Heart left ventricle (tissue), 16 donors: ENCODE measurements at regions not wholly inside any gene's neighbourhood (a gene's known extent, or its start where the extent isn't known, plus 50 kb on each side); places are given as distances from the start of the nearest gene placed in this dataset.

ENCODE experiments used
- ATAC-seq, 4 donors: fragments of 200-7000 bp; cut with Tn5 transposase; one replicate each; pipeline ENCODE4 v1.9.1; 2020 to 2022; ENCODE audit warnings: moderate library complexity in 4 of 4, mild to moderate bottlenecking in 3 of 4, moderate number of reproducible peaks in 1 of 4
- DNase-seq, 5 donors: peaks; one replicate each; pipeline ENCODE4 v3.0.0-alpha.2; 2020
- H3K27ac ChIP-seq, 12 donors: fragments of 200-600 bp; sonication (generic) in 4 of 12; one replicate each; pipeline versions ENCODE4 v1.5.0 to v1.8.0; 2016 to 2022; ENCODE audit warnings: mild to moderate bottlenecking in 2 of 12
- H3K27me3 ChIP-seq, 9 donors: fragments of 200-600 bp; sonication (generic) in 2 of 9; one replicate each; pipeline versions ENCODE4 v1.5.1 to v1.8.0; 2016 to 2022; ENCODE audit warnings: mild to moderate bottlenecking in 3 of 9
- H3K36me3 ChIP-seq, 9 donors: fragments of 200-600 bp; sonication (generic) in 2 of 9; one replicate each; pipeline versions ENCODE4 v1.5.0 to v1.8.0; 2018 to 2022; ENCODE audit warnings: mild to moderate bottlenecking in 2 of 9
- H3K4me1 ChIP-seq, 12 donors: fragments of 200-600 bp; sonication (generic) in 4 of 12; one replicate each; pipeline versions ENCODE4 v1.5.0 to v1.8.0; 2016 to 2022; ENCODE audit warnings: mild to moderate bottlenecking in 3 of 12
- H3K4me3 ChIP-seq, 12 donors: fragments of 200-600 bp; sonication (generic) in 4 of 12; one replicate each; pipeline versions ENCODE4 v1.5.0 to v1.8.0; 2017 to 2022; ENCODE audit warnings: mild to moderate bottlenecking in 9 of 12, moderate library complexity in 4 of 12
- H3K9me3 ChIP-seq, 12 donors: fragments of 200-600 bp; sonication (generic) in 4 of 12; one replicate each; pipeline versions ENCODE4 v1.5.0 to v1.8.0; 2016 to 2022; ENCODE audit warnings: mild to moderate bottlenecking in 1 of 12
- CTCF ChIP-seq, 12 donors: fragments of 200-600 bp; sonication (generic) in 4 of 12; IDR thresholded peaks; one replicate each; pipeline versions ENCODE4 v1.5.0 to v1.8.0; 2018 to 2022; ENCODE audit warnings: antibody characterized with exemption in 12 of 12, mild to moderate bottlenecking in 5 of 12
- POLR2A ChIP-seq, 2 donors: fragments of 450-650 bp; IDR thresholded peaks; one replicate each; pipeline ENCODE4 v1.6.1; 2017; ENCODE audit warnings: antibody characterized with exemption in 2 of 2, mild to moderate bottlenecking in 2 of 2, moderate library complexity in 2 of 2
- WGBS, 4 donors: extraction: QIAGEN DNeasy Blood & Tissue Kit in 2 of 4; methylation state at CpG; one replicate each; pipeline versions ENCODE4 v1.1.5 to v1.1.7; 2013 to 2018; 5-methylcytosine and 5-hydroxymethylcytosine counted together
- intact Hi-C, 10 donors: fragments of 100-400 bp; cut with DNase I; formaldehyde crosslinking; loops; one replicate each; pipeline versions ENCODE4 v1.11.1 to v1.14.2; 2022
- donor health status: ischemic (EF 13 %, LVEDD 7.1; RV severe dilation, severe dysfunction).
- donor health status: healthy with polysubstance abuse.
- donor health status: DM: no; HTN: yes; CAD: no.
- donor health status: DM: no; HTN: no; CAD: no.
- donor health status: ischemic (EF 25% LVEDD 6.9; RV normal size, moderate dysfunction).
- donor health status: ischemic (EF 25% LVEDD 5.7; RV mildly dilated, moderate dysfunction).
- donor health status: healthy.
- donor health status: DM: yes; HTN: yes; CAD: no.
- donor health status: ischemic (EF 35%, LVEDD 5.7; RV mildly dilated, moderate dysfunction).
- donor health status: nonischemic (EF 11% LVEDD 7.7; RV severe dilation, severe dysfunction).
- donor health status: DM: yes; HTN: yes; CAD: no.
- donor health status: PGD.
- donor health status: ischemic (EF 29% LVEDD 5.4; RV normal size, mild dysfunction).
- donor health status: nonischemic (EF 23%, LVEDD 6.1; RV moderate dilation, normal function).

GRCh38 chr3:68614087-68614486 lies 318.3 kb downstream of the TAFA4 start:
- Histone ChIP-seq H3K4me1 (no peaks in the 10 kb centered on the region), H3K27me3 (no peaks in the 10 kb centered on the region), H3K36me3 (no peaks in the 10 kb centered on the region), H3K27ac (no peak overlapping the region), H3K4me3 (no peak overlapping the region), H3K9me3 (peaks cover 0 to 12% (median under 1%) of the 10 kb centered on the region in 12 donors)
- TF ChIP-seq CTCF (IDR thresholded peaks at IDR 0.05) (no peak), POLR2A (IDR thresholded peaks at IDR 0.05) (no peak)
- ATAC-seq (no peak), DNase-seq (no peak)
- WGBS, 4 donors = 80 to 84% (median 82%) methylated on average over 6 of the region's 6 CpGs
- intact Hi-C loops = no loop called here

GRCh38 chr3:68571321-68571720 lies 361.0 kb downstream of the TAFA4 start:
- 79 to 100% (median 87%) methylated on average over 1 to 2 of the region's 2 CpGs for whole genome bisulfite sequencing, 4 donors

GRCh38 chr3:68560728-68561127 lies 371.6 kb downstream of the TAFA4 start:
- Histone ChIP-seq H3K4me1 (no peaks in the 10 kb centered on the region), H3K27ac (no peak overlapping the region), H3K36me3 (no peaks in the 10 kb centered on the region), H3K9me3 (no peaks in the 10 kb centered on the region), H3K27me3 (peaks cover 0 to 8% (median 0%) of the 10 kb centered on the region in 9 donors), H3K4me3 (no peak overlapping the region)
- no peak for DNase-seq
- TF ChIP-seq POLR2A (IDR thresholded peaks at IDR 0.05) (no peak), CTCF (IDR thresholded peaks at IDR 0.05) (no peak)
- intact Hi-C loops = no loop called here
- 45 to 56% (median 47%) methylated on average over 2 of the region's 2 CpGs for WGBS, 4 donors
- no peak for ATAC-seq

More at GRCh38 chr3:68571321-68571720, 361.0 kb downstream of the TAFA4 start:
- intact Hi-C loops = no loop called here
- ATAC-seq (no peak), DNase-seq (no peak)
- Histone ChIP-seq H3K27ac (no peak overlapping the region), H3K4me3 (no peak overlapping the region), H3K27me3 (no peaks in the 10 kb centered on the region), H3K9me3 (peaks cover 0 to 8% (median 0%) of the 10 kb centered on the region in 12 donors), H3K4me1 (no peaks in the 10 kb centered on the region), H3K36me3 (no peaks in the 10 kb centered on the region)
- no peak for TF ChIP-seq POLR2A (IDR thresholded peaks at IDR 0.05)
- TF ChIP-seq CTCF (IDR thresholded peaks at IDR 0.05) = no peak

- DNase-seq = no peak
- no peak overlapping the region for H3K27ac ChIP-seq
- H3K4me3 ChIP-seq = no peak overlapping the region
- H3K4me1 ChIP-seq = no peaks in the 10 kb centered on the region
- no peak for TF ChIP-seq CTCF (IDR thresholded peaks at IDR 0.05)
- no peak for TF ChIP-seq POLR2A (IDR thresholded peaks at IDR 0.05)
- no peaks in the 10 kb centered on the region for H3K27me3 ChIP-seq
- H3K36me3 ChIP-seq = no peaks in the 10 kb centered on the region
- intact Hi-C loops = no loop called here
- no peak for ATAC-seq
- H3K9me3 ChIP-seq = no peaks in the 10 kb centered on the region
Measured at GRCh38 chr3:68535782-68536181, 396.6 kb downstream of the TAFA4 start.
